H9 (cell line): ENCODE measurements at regions not wholly inside any gene's neighbourhood (a gene's known extent, or its start where the extent isn't known, plus 50 kb on each side); places are given as distances from the start of the nearest gene placed in this dataset.

ENCODE experiments used
- DNase-seq: peaks from one replicate; pipeline ENCODE4 v3.0.0-alpha.2; 2017
- H2AFZ ChIP-seq: one replicate; pipeline ENCODE4 v1.6.1; 2013; ENCODE audit warnings: mild to moderate bottlenecking, low read length, control low read depth, moderate library complexity
- H2AK5ac ChIP-seq: 2 replicates; pipeline ENCODE4 v1.6.1; 2013; ENCODE audit warnings: low read length, control low read depth, mixed read lengths; ENCODE audit not compliant: insufficient read length
- H2BK120ac ChIP-seq: one replicate; pipeline ENCODE4 v1.6.1; 2013; ENCODE audit warnings: low read depth, mild to moderate bottlenecking, low read length, control low read depth, inconsistent platforms; ENCODE audit not compliant: poor library complexity, severe bottlenecking
- H2BK12ac ChIP-seq: 2 replicates; pipeline ENCODE4 v1.6.1; 2013; ENCODE audit warnings: low read length, control low read depth, mixed read lengths, low read depth; ENCODE audit not compliant: insufficient read length
- H2BK15ac ChIP-seq: 2 replicates; pipeline ENCODE4 v1.6.1; 2013; ENCODE audit warnings: low read depth, low read length, control low read depth
- H2BK20ac ChIP-seq: one replicate; pipeline ENCODE4 v1.6.1; 2013; ENCODE audit warnings: low read depth, mild to moderate bottlenecking, low read length, control low read depth, inconsistent platforms; ENCODE audit not compliant: poor library complexity, severe bottlenecking
- H2BK5ac ChIP-seq: 2 replicates; pipeline ENCODE4 v1.6.1; 2013; ENCODE audit warnings: low read length, control low read depth, mixed read lengths; ENCODE audit not compliant: insufficient read length
- H3K14ac ChIP-seq: 2 replicates; pipeline ENCODE4 v1.6.1; 2013; ENCODE audit warnings: low read length, control low read depth; ENCODE audit not compliant: insufficient read depth
- H3K18ac ChIP-seq: 2 replicates; pipeline ENCODE4 v1.6.1; 2013; ENCODE audit warnings: low read depth, mild to moderate bottlenecking, mixed read lengths, low read length, control low read depth; ENCODE audit not compliant: insufficient read length
- H3K23ac ChIP-seq: 2 replicates; pipeline ENCODE4 v1.6.1; 2013; ENCODE audit warnings: low read length, control low read depth, mixed read lengths, low read depth; ENCODE audit not compliant: insufficient read length
- H3K23me2 ChIP-seq: 2 replicates; pipeline ENCODE4 v1.6.1; 2013; ENCODE audit warnings: low read depth, mild to moderate bottlenecking, mixed read lengths, low read length, control low read depth; ENCODE audit not compliant: insufficient read length, poor library complexity, severe bottlenecking
- H3K27ac ChIP-seq: 2 replicates; pipeline ENCODE4 v1.5.1; 2013; ENCODE audit warnings: low read length, control low read depth, mixed read lengths, low read depth; ENCODE audit not compliant: insufficient read length
- H3K27me3 ChIP-seq: 2 replicates; pipeline ENCODE4 v1.6.1; 2013; ENCODE audit warnings: low read length, control low read depth, inconsistent platforms; ENCODE audit not compliant: insufficient read depth
- H3K4ac ChIP-seq: 2 replicates; pipeline ENCODE4 v1.6.1; 2013; ENCODE audit warnings: low read depth, mild to moderate bottlenecking, control low read depth, inconsistent platforms, low read length, moderate library complexity
- H3K4me1 ChIP-seq: 2 replicates; pipeline ENCODE4 v1.6.1; 2013; ENCODE audit warnings: low read length, control low read depth, inconsistent platforms; ENCODE audit not compliant: insufficient read depth
- H3K4me2 ChIP-seq: 2 replicates; pipeline ENCODE4 v1.6.1; 2013; ENCODE audit warnings: low read length, control low read depth, mixed read lengths; ENCODE audit not compliant: insufficient read length, insufficient read depth
- H3K56ac ChIP-seq: 2 replicates; pipeline ENCODE4 v1.6.1; 2013; ENCODE audit warnings: low read depth, mild to moderate bottlenecking, mixed read lengths, low read length, control low read depth; ENCODE audit not compliant: insufficient read length
- H3K79me1 ChIP-seq: 2 replicates; pipeline ENCODE4 v1.6.1; 2013; ENCODE audit warnings: low read depth, mild to moderate bottlenecking, moderate library complexity, low read length, control low read depth, inconsistent platforms; ENCODE audit not compliant: insufficient read depth, poor library complexity, severe bottlenecking
- H3K79me2 ChIP-seq: 2 replicates; pipeline ENCODE4 v1.6.1; 2013; ENCODE audit warnings: low read length, control low read depth, inconsistent platforms; ENCODE audit not compliant: insufficient read depth
- H3K9ac ChIP-seq: 2 replicates; pipeline ENCODE4 v1.6.1; 2013; ENCODE audit warnings: low read length, control low read depth, mixed read lengths; ENCODE audit not compliant: insufficient read length; ENCODE audit errors: extremely low read depth
- H3K9me3 ChIP-seq: one replicate; pipeline ENCODE4 v1.6.1; 2013; ENCODE audit warnings: low read depth, low read length, inconsistent platforms; ENCODE audit not compliant: control insufficient read depth
- H3T11ph ChIP-seq: one replicate; pipeline ENCODE4 v1.6.1; 2013; ENCODE audit warnings: mild to moderate bottlenecking, low read length, control low read depth, inconsistent platforms
- H4K20me1 ChIP-seq: one replicate; pipeline ENCODE4 v1.6.1; 2013; ENCODE audit not compliant: control insufficient read depth, insufficient read length, insufficient read depth
- H4K5ac ChIP-seq: 2 replicates; pipeline ENCODE4 v1.6.1; 2013; ENCODE audit warnings: low read depth, mild to moderate bottlenecking, mixed read lengths, low read length, control low read depth; ENCODE audit not compliant: insufficient read length
- H4K8ac ChIP-seq: replicated peaks from 2 replicates; pipeline ENCODE4 v1.6.1; 2013; ENCODE audit warnings: low read length, control low read depth, mixed read lengths, low read depth; ENCODE audit not compliant: insufficient read length
- H4K91ac ChIP-seq: 2 replicates; pipeline ENCODE4 v1.6.1; 2013; ENCODE audit warnings: low read depth, mild to moderate bottlenecking, moderate library complexity, mixed read lengths, low read length, control low read depth; ENCODE audit not compliant: insufficient read length
- H3K27ac Mint-ChIP-seq, 3 experiments: 2 replicates in 2 of 3; 3 replicates in 1 of 3; pipeline ENCODE4 v1.8.0; 2020 to 2021; ENCODE audit warnings: mixed read lengths in 3 of 3, mild to moderate bottlenecking in 1 of 3, moderate library complexity in 1 of 3
- H3K27me3 Mint-ChIP-seq: 2 replicates; pipeline ENCODE4 v1.8.0; 2021; ENCODE audit warnings: low read depth, mild to moderate bottlenecking, moderate library complexity, mixed read lengths
- H3K36me3 Mint-ChIP-seq, 3 experiments: 2 replicates in 2 of 3; 3 replicates in 1 of 3; pipeline ENCODE4 v1.8.0; 2020 to 2021; ENCODE audit warnings: low read depth in 3 of 3, mixed read lengths in 3 of 3; ENCODE audit not compliant: insufficient read depth in 1 of 3
- H3K4me1 Mint-ChIP-seq, 2 experiments: 2 replicates each; pipeline ENCODE4 v1.8.0; 2020; ENCODE audit warnings: mixed read lengths in 2 of 2
- H3K4me3 Mint-ChIP-seq, 2 experiments: 2 replicates in 1 of 2; 3 replicates in 1 of 2; pipeline ENCODE4 v1.8.0; 2020 to 2021; ENCODE audit warnings: mild to moderate bottlenecking in 2 of 2, mixed read lengths in 2 of 2, moderate library complexity in 1 of 2
- H3K9me3 Mint-ChIP-seq, 2 experiments: 2 replicates in 1 of 2; 3 replicates in 1 of 2; pipeline ENCODE4 v1.8.0; 2020; ENCODE audit warnings: mild to moderate bottlenecking in 2 of 2, mixed read lengths in 2 of 2, moderate library complexity in 1 of 2
- CTCF ChIP-seq: fragments of 200-600 bp; sonication (generic); conservative IDR thresholded peaks from 3 replicates; pipeline ENCODE4 v1.8.0; 2021; ENCODE audit warnings: antibody characterized with exemption, mild to moderate bottlenecking
- WGBS: extraction: QIAGEN DNeasy Blood & Tissue Kit; methylation state at CpG from one replicate; pipeline ENCODE4 v1.1.7; 2013; ENCODE audit warnings: missing lambda C conversion rate, low lambda C conversion rate, mixed read lengths; ENCODE audit not compliant: insufficient read length; ENCODE audit errors: extremely low coverage; 5-methylcytosine and 5-hydroxymethylcytosine counted together

DNA sequence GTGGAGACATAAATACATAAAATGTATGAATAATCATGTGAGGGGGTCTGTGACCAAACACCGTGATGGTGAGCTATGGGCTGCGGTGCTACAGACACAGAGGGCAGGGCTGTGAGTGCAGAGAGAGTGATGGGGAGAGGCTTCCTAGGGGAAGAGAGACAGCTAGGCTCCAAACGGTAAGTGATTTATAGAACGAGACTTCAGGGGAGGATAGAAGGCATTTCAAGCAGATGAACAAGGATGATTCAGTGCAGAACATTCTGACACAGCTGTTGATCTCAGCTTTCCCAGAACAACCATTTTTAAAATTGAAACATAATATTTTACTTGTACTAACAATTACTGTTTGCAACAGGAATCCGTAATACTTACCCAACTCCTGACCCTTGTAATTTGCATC is 100.7 kb downstream of the GAS1 start:
- Histone ChIP-seq H3K4me1 (no peaks in the 10 kb centered on the region), H3K9ac (no peak overlapping the region), H3K27me3 (no peaks in the 10 kb centered on the region), H3K79me2 (no peaks in the 10 kb centered on the region), H3K4ac (no peak overlapping the region), H3K56ac (no peak overlapping the region), H3K23me2 (no peaks in the 10 kb centered on the region), H2AK5ac (no peak overlapping the region), H4K91ac (no peak overlapping the region), H4K20me1 (no peaks in the 10 kb centered on the region), H4K5ac (no peak overlapping the region), H3K27ac (no peak overlapping the region), H2BK120ac (no peak overlapping the region), H2AFZ (no peak overlapping the region), H4K8ac (no peak overlapping the region), H2BK12ac (no peak overlapping the region), H3K79me1 (no peaks in the 10 kb centered on the region), H3K14ac (no peak overlapping the region), H3K23ac (no peak overlapping the region), H2BK20ac (no peak overlapping the region), H3T11ph (no peak overlapping the region), H2BK15ac (no peak overlapping the region), H3K9me3 (no peaks in the 10 kb centered on the region), H3K4me2 (no peak overlapping the region), H2BK5ac (no peak overlapping the region), H3K18ac (no peak overlapping the region)
- Mint-ChIP-seq H3K27me3 (peaks cover 3% of the 10 kb centered on the region; the same call in 1 of the 2 replicates), H3K36me3 (no peaks in the 10 kb centered on the region; a peak in 2 of 7 replicates), H3K4me1 (no peaks in the 10 kb centered on the region), H3K9me3 (no peaks in the 10 kb centered on the region; a peak in 2 of 5 replicates), H3K4me3 (no peak overlapping the region), H3K27ac (peak overlapping the region in 1 of 3 experiments; percentile 4; a peak in 1 of 7 replicates)
- TF ChIP-seq CTCF = no peak
- WGBS = no CpG with 5 or more reads among the region's 5 CpGs
- DNase-seq = no peak
